B cell (primary cell): ENCODE measurements at regions not wholly inside any gene's neighbourhood (a gene's known extent, or its start where the extent isn't known, plus 50 kb on each side); places are given as distances from the start of the nearest gene placed in this dataset.

Experiments
- ATAC-seq: fragments of 200-7000 bp; cut with Tn5 transposase; one replicate; pipeline ENCODE4 v1.10.0; 2021; ENCODE audit warnings: low read depth, mild to moderate bottlenecking, moderate number of reproducible peaks, moderate library complexity
- CTCF ChIA-PET: fragments of 350-600 bp; sonication (Branson Sonifier 250); formaldehyde crosslinking; loops from one replicate; lab custom pipeline; 2021; ENCODE audit warnings: antibody characterized with exemption, inconsistent platforms; lab: Charles Lee
- POLR2A ChIA-PET: fragments of 350-600 bp; sonication (Branson Sonifier 250); formaldehyde crosslinking; loops from one replicate; lab custom pipeline; 2021; ENCODE audit warnings: antibody characterized with exemption; lab: Charles Lee
- DNase-seq: peaks from one replicate; pipeline ENCODE4 v3.0.0; 2013
- H2AFZ ChIP-seq: 2 replicates; pipeline ENCODE4 v1.6.1; 2012; ENCODE audit warnings: mild to moderate bottlenecking, low read depth, low read length; ENCODE audit not compliant: insufficient read depth, poor library complexity, severe bottlenecking
- H3K27ac ChIP-seq, 2 donors: 1 replicate in 1 of 2; 2 replicates in 1 of 2; pipeline ENCODE4 v1.5.1; 2012 to 2013; ENCODE audit warnings: low read length in 2 of 2, mild to moderate bottlenecking in 2 of 2, moderate library complexity in 1 of 2
- H3K27me3 ChIP-seq, 4 experiments: fragments of 200-600 bp in 1 of 4; sonication (generic) in 1 of 4; replicated peaks in 1 of 4; 1 replicate in 2 of 4; 2 replicates in 2 of 4; pipeline versions ENCODE4 v1.6.1 to v1.7.0; 2013 to 2016; ENCODE audit warnings: low read length in 3 of 4, mild to moderate bottlenecking in 2 of 4, mixed read lengths in 1 of 4, moderate library complexity in 1 of 4; ENCODE audit not compliant: insufficient read depth in 4 of 4, control insufficient read depth in 3 of 4; ENCODE audit errors: control extremely low read depth in 1 of 4
- H3K36me3 ChIP-seq, 2 experiments: replicated peaks in 1 of 2; 1 replicate in 1 of 2; 2 replicates in 1 of 2; pipeline versions ENCODE4 v1.6.1 to v1.7.1; 2013; ENCODE audit warnings: low read length in 1 of 2; ENCODE audit not compliant: insufficient read depth in 2 of 2, control insufficient read depth in 1 of 2; ENCODE audit errors: control extremely low read depth in 1 of 2, extremely low read depth in 1 of 2
- H3K4me1 ChIP-seq, 2 donors: fragments of 200-600 bp in 1 of 2; sonication (generic) in 1 of 2; 1 replicate in 1 of 2; 2 replicates in 1 of 2; pipeline versions ENCODE4 v1.5.1 to v1.6.1; 2013 to 2017; ENCODE audit warnings: low read length in 2 of 2; ENCODE audit not compliant: control insufficient read depth in 2 of 2, insufficient read depth in 2 of 2
- H3K4me2 ChIP-seq: replicated peaks from 2 replicates; pipeline ENCODE3; 2012; ENCODE audit warnings: mild to moderate bottlenecking, low read depth, low read length; ENCODE audit not compliant: poor library complexity, severe bottlenecking
- H3K4me3 ChIP-seq, 5 experiments: fragments of 200-600 bp in 1 of 5; sonication (generic) in 1 of 5; 1 replicate in 3 of 5; 2 replicates in 2 of 5; pipeline versions ENCODE4 v1.5.1 to v1.7.0; 2011 to 2016; ENCODE audit warnings: low read length in 4 of 5, mild to moderate bottlenecking in 4 of 5, low read depth in 2 of 5, control low read depth in 1 of 5, moderate library complexity in 1 of 5; ENCODE audit not compliant: insufficient read depth in 1 of 5; ENCODE audit errors: control extremely low read depth in 1 of 5, extremely low read depth in 1 of 5
- H3K79me2 ChIP-seq: fragments of 200-600 bp; sonication (generic); one replicate; pipeline ENCODE4 v1.6.0; 2016; ENCODE audit warnings: low read length; ENCODE audit not compliant: control insufficient read depth, insufficient read depth
- H3K9ac ChIP-seq: fragments of 200-600 bp; sonication (generic); 2 replicates; pipeline ENCODE4 v1.6.1; 2017; ENCODE audit warnings: mild to moderate bottlenecking, low read length, moderate library complexity
- H3K9me3 ChIP-seq, 3 donors: one replicate each; pipeline versions ENCODE4 v1.6.1 to v1.7.1; 2013; ENCODE audit warnings: low read length in 2 of 3; ENCODE audit not compliant: control insufficient read depth in 2 of 3, insufficient read depth in 1 of 3; ENCODE audit errors: control extremely low read depth in 1 of 3
- H4K20me1 ChIP-seq: 2 replicates; pipeline ENCODE4 v1.6.0; 2012; ENCODE audit warnings: mild to moderate bottlenecking, low read length; ENCODE audit not compliant: insufficient read depth, control insufficient read depth, poor library complexity, severe bottlenecking
- H3K27ac Mint-ChIP-seq: one replicate; pipeline ENCODE4 v1.8.0; 2021; ENCODE audit warnings: mixed read lengths
- H3K27me3 Mint-ChIP-seq: one replicate; pipeline ENCODE4 v1.8.0; 2021; ENCODE audit warnings: mixed read lengths
- H3K4me1 Mint-ChIP-seq: one replicate; pipeline ENCODE4 v1.8.0; 2021; ENCODE audit warnings: mixed read lengths
- H3K4me3 Mint-ChIP-seq: one replicate; pipeline ENCODE4 v1.8.0; 2021; ENCODE audit warnings: mixed read lengths
- H3K9me3 Mint-ChIP-seq: one replicate; pipeline ENCODE4 v1.8.0; 2022; ENCODE audit warnings: mixed read lengths; ENCODE audit not compliant: insufficient read depth
- EZH2 ChIP-seq: IDR thresholded peaks from 2 replicates; pipeline ENCODE4 v1.6.1; 2012; ENCODE audit warnings: borderline replicate concordance, low read depth, mild to moderate bottlenecking, moderate library complexity, low read length; ENCODE audit not compliant: insufficient read depth, poor library complexity, severe bottlenecking
- WGBS: methylation state at CpG from one replicate; pipeline ENCODE4 v1.1.5; 2013; ENCODE audit warnings: missing lambda C conversion rate; ENCODE audit not compliant: insufficient coverage; 5-methylcytosine and 5-hydroxymethylcytosine counted together
- intact Hi-C: fragments of 100-400 bp; cut with micrococcal nuclease; formaldehyde crosslinking; loops from one replicate; pipeline ENCODE4 v1.10.0; 2022
- TF ChIP-seq, protein P1 (sequence below): fragments of 200-600 bp; IDR thresholded peaks from one replicate; pipeline ENCODE4 v1.8.0; 2022; ENCODE audit warnings: antibody characterized with exemption, mild to moderate bottlenecking

DNA sequence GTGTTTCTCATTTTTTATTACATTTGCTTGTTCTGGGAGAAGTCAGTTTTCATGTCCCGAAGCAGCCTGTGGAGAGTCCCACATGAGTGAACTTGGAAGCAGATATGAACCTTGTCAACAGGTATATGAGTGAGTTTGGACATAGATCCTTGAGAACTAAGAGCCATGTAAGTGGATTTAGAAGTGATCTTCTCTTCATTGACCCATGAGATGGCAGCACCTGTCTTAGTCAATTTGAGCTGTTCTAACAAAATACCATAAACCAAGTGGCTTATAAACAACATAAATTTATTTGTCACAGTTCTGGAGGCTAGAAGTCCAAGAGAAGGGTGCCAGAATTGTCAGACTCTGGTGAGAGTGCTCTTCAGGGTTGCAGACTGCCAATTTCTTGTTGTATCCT, 1043.8 kb downstream of the ADGRL3 start:
- Histone ChIP-seq H3K27me3 (no peaks in the 10 kb centered on the region), H3K36me3 (no peaks in the 10 kb centered on the region), H3K4me2 (no peak overlapping the region), H3K79me2 (no peaks in the 10 kb centered on the region), H3K9me3 (no peaks in the 10 kb centered on the region), H3K4me3 (no peak overlapping the region), H3K27ac (no peak overlapping the region), H3K4me1 (no peaks in the 10 kb centered on the region), H2AFZ (no peak overlapping the region), H3K9ac (no peak overlapping the region), H4K20me1 (no peaks in the 10 kb centered on the region)
- no peak for TF ChIP-seq EZH2
- TF ChIP-seq, protein P1, sequence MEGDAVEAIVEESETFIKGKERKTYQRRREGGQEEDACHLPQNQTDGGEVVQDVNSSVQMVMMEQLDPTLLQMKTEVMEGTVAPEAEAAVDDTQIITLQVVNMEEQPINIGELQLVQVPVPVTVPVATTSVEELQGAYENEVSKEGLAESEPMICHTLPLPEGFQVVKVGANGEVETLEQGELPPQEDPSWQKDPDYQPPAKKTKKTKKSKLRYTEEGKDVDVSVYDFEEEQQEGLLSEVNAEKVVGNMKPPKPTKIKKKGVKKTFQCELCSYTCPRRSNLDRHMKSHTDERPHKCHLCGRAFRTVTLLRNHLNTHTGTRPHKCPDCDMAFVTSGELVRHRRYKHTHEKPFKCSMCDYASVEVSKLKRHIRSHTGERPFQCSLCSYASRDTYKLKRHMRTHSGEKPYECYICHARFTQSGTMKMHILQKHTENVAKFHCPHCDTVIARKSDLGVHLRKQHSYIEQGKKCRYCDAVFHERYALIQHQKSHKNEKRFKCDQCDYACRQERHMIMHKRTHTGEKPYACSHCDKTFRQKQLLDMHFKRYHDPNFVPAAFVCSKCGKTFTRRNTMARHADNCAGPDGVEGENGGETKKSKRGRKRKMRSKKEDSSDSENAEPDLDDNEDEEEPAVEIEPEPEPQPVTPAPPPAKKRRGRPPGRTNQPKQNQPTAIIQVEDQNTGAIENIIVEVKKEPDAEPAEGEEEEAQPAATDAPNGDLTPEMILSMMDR, result no peak
- no peak overlapping the region for H3K27ac Mint-ChIP-seq
- no peak overlapping the region for H3K4me3 Mint-ChIP-seq
- intact Hi-C loops, result no loop called here
- ATAC-seq, result no peak
- no peaks in the 10 kb centered on the region for H3K27me3 Mint-ChIP-seq
- H3K4me1 Mint-ChIP-seq, result no peaks in the 10 kb centered on the region
- 100% methylated on average over 1 of the region's 1 CpG for WGBS
- ChIA-PET POLR2A (no interaction called here), CTCF (no interaction called here)
- DNase-seq, result no peak
- no peaks in the 10 kb centered on the region for H3K9me3 Mint-ChIP-seq

DNA sequence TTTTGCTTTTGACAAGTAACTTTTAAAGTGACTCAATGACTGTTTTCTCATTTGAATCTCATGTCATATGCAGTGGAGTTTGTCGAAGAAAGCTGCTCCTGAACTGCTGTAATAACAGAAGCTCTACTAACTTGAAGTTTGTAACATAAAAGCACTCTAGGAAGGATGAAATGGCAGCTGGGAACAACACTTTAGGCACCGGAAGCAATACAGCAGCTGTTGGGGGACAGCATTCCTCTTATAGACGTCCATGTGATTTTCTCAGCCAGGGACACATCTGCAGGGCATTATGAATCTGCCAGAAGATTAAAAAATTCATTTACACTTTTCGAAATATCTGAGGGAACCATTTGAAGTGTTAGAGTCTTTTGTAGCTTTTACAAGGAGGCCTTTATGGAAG, 1035.8 kb downstream of the ADGRL3 start:
- Histone ChIP-seq H3K4me3 (no peak overlapping the region), H2AFZ (no peak overlapping the region), H3K9ac (no peak overlapping the region), H3K4me1 (no peaks in the 10 kb centered on the region), H3K4me2 (no peak overlapping the region), H3K27me3 (no peaks in the 10 kb centered on the region), H3K36me3 (no peaks in the 10 kb centered on the region), H3K27ac (no peak overlapping the region), H3K9me3 (peaks cover 0 to 2% (median 0%) of the 10 kb centered on the region in 3 donors), H3K79me2 (no peaks in the 10 kb centered on the region), H4K20me1 (no peaks in the 10 kb centered on the region)
- ATAC-seq, result no peak
- no CpG with 5 or more reads among the region's 4 CpGs for WGBS
- POLR2A ChIA-PET, result no interaction called here
- CTCF ChIA-PET, result no interaction called here
- Mint-ChIP-seq H3K27me3 (no peaks in the 10 kb centered on the region), H3K9me3 (peaks cover 3% of the 10 kb centered on the region), H3K27ac (no peak overlapping the region), H3K4me3 (no peak overlapping the region), H3K4me1 (no peaks in the 10 kb centered on the region)
- DNase-seq, result no peak
- TF ChIP-seq, protein P1, result no peak
- TF ChIP-seq EZH2, result no peak
- intact Hi-C loops, result no loop called here
